HG03439 (cell line): ENCODE measurements at regions not wholly inside any gene's neighbourhood (a gene's known extent, or its start where the extent isn't known, plus 50 kb on each side); places are given as distances from the start of the nearest gene placed in this dataset.

Source experiments
- ATAC-seq: cut with Tn5 transposase; IDR thresholded peaks from one replicate; pipeline ENCODE4 v1.9.1; 2021; ENCODE audit warnings: mild to moderate bottlenecking, moderate library complexity; ENCODE audit not compliant: unreplicated experiment

DNA sequence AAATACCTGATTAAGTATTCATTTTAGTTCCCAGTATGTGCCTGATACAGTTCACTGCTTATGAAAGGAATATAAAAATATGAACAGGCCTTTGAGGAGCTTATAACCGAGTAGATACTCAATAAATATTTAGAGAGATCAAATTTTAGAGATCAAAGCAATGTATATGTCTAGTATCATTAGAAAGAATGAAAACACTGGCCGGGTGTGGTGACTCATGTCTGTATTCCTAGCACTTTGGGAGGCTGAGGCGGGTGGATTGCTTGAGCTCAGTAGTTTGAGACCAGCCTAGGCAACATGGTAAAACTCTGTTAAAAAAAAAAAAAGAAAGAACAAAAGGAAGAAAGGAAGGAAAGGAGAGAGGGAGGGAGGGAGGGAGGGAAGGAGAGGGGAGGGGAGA is 113.2 kb upstream of the EEA1 start:
- no peak for ATAC-seq

DNA sequence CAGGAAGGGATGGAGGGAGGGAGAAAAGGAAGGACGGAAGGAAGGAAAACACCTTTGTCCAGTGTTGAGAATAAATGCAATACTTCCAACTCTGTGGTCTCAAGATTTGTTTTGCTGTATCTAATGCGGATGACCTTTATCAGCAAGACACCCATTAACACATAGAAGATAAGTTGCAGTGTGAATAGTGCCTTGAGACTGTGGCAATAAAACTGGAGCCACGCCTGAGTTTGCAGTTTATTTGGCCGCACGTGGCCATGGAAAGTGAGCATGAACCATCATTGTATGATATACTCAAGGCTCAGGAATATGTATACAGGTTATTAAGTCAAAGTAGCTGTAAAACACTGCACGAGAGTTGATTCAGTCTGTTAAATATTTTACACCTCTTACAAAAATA is 113.6 kb upstream of the EEA1 start:
- no peak for ATAC-seq

DNA sequence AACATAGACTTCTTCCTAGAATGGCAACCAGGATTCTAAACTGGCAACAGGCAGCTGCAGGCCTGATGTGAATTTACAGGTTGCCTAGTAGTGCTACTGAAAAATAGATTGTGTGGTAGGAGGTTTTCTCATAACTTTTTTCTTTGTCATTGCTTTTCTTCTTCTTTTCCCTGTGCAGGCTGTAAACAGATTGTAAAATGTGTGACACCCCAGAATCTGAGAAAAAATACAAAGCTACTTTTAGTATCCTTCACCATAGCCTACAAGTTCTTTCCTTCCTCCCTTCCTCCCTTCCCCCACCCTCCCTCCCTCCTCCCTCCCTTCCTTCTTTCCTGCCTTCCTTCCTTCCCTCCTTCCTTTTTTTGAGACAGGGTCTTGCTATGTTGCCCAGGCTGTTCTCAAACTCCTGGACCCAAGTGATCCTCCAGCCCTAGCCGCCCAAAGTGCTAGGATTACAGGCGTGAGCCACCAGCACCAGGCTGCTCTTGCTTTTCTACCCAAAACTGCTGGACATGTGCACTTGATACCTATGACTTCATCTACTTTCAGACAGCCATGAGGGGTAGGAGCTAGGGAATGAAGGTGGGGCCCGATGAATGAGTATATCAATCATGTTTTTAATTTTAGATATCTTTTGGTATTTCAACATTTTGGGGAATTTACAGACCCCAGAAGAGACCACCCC is 114.2 kb upstream of the EEA1 start:
- no peak for ATAC-seq

DNA sequence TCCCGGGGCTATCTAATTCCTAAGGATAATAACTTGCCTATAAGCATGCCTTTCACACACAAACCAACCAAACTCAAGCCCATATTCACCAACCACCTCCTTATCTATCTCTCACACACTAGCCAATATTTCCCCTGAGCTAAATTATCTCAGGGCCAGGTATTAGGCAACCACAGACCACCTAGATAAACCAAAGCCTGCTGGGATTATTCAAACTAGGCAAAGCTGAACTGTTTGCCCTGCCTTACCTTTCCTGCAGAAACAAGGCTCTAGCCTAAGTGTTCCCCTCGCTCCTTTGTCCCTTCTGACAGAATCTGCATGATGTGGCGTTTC is 114.7 kb upstream of the EEA1 start:
- no peak for ATAC-seq

DNA sequence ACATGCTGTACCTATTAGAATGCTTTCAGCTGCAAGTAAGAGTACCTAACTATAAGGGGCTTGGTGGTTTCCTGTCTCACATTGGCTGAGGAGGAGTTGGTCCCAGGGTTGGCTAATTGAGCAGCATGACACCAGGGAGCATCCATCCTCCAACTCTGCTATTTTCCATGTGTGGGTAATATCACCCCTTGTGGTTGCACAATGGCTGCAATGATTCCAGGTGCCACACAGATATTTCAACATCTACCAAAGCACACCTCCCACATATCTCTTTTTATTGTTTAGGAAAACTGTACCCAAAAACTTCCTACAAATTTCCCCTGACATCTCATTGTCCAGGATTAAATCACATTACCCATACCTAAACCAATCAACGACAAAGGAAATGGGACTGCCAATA is 118.0 kb upstream of the EEA1 start:
- ATAC-seq, result no peak

DNA sequence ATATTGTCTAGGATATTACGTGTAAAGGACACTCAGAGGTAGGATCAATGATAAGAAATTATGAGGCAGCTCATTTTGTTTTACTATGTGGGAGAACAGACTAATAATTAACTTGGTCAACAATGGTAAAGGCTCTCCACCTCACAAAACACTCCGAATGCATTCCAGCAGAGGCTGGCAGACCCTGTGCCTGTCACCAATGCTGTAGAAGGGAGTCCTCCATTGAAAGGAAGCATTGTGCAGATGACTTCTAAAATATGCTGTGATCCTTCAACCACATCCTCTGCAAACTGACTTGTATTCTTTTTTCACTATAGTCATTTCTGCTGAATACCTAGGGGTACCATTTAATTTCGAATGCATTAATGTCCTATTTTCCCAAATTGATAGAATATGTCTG is 119.6 kb upstream of the EEA1 start:
- ATAC-seq, result no peak

DNA sequence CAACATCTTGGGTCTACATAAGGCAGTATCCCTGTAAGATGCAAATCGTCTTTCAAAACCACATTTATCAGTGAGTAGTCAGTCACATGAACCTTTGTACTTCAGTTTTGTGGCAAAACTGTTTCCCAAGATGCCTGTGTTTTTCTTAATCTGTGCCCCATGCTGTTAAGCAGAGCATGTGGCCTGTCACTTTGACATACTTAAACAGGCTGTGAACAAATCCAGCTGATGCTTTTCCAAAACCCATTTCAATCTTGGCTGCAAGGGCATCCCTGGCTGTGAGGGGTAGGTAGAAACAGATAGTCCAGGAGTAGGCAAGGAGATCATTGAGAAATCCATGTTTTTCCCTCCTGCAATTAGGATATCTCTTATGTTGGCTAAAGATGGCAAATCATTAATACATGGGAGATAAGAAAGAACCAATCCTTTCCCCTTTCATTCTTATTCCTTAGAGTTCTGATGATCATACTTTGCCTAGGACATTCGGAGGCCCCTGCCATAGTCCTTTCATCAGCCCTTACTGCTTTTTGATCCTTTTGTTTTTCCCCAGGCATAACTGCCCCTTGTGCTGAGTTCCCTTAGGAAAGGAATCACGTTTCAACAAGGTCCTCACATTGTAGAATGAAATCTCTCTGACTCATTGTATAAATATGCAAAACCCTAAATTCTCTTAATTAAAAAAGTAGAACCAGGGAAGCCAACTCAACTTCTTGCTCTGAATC is 121.1 kb upstream of the EEA1 start:
- no peak for ATAC-seq

DNA sequence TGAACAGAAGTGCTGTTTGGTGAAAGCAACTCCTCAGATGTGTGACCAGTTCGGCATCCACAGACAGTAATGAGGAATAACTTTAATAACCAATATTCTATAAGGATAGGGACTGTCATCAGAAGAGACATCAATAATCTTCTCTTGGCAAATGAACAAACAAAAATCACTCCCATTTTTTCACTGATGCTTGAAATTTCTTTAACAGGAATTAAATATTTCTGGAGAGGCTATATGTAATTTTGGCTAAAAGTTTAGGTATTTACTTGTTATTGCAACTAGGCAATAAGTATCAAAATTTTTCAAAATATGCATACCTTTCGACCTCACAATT is 121.6 kb upstream of the EEA1 start:
- ATAC-seq, result no peak

DNA sequence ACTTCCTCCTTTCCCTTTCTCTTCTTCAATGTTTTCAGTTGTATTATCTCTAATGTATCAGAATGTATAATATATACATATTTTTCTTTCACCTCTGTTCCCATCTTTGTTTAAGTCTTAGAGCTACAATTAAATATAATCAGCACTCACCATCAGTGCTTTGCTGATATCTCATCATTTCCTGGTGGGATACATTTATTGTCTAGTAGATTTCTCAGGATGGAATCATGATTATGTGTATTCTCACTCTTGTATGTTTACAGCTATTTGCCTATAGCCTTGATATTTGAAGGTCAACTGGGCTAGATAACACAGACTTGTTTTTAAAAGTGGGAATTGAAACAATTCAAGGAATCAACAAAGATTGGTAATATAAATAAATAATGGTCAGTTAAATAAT is 124.9 kb upstream of the EEA1 start:
- no peak for ATAC-seq

DNA sequence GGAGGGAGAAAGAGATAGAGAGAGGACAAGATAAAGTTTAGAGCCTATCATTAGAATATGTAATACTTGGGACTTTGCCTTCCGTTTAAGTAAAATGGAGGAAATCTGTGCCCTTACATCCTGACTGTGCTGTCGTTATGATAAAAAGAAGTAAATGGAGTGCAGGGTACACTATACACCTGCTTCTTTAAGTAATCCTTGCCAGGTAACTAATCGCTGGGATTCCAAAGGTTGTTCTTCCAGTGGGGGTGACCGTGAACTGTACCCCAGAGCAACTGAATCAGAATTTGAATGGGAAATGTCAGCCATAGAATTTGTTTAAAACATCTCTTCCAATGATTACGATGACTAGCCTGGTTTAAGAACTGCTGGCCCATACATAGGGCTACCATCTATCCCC is 126.1 kb upstream of the EEA1 start:
- ATAC-seq, result no peak

DNA sequence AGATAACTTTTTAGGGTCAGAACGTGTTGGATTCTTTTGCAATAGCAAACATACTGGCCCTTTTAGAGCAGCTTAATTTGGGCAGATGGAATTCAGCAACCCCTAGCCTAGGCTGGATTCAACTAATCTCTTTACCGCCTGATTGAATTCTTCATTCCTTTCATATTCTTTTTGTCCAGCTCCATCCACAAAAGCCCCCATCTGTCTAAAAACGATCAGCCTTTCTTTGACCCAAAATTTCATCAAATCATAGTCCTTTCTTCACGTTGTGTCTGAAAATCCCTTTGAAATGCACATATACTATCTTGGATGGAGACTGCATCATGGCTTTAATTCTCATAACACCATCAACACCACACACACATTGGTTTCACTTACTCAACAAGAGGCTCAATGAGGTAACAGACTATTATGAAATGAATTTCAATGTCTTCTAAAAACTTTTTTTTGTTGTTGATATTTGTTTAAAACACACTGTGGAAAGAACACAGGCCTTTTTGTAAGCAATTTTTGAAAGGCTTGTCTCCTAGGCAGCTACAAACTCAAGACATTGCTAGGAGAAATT is 128.0 kb upstream of the EEA1 start:
- ATAC-seq, result no peak

DNA sequence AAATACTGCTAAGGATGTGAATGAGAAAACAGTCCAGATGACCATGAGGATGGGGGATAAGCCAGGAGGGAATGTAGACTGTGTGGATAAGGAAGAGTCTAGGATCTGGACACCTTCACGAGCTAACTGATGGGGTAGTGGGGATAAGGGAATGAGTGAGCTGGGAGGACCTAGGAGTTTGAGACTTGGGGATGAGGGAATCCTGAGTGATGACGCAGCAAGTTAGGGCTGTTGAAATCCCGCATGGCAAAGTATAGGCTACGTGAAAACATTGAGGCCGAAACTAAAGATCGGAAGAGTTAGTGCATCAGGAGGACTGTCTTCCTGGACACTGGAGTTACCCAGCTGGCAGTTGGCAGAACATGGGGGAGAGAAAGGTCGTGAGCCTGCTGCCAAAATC is 129.2 kb upstream of the EEA1 start:
- ATAC-seq, result no peak

DNA sequence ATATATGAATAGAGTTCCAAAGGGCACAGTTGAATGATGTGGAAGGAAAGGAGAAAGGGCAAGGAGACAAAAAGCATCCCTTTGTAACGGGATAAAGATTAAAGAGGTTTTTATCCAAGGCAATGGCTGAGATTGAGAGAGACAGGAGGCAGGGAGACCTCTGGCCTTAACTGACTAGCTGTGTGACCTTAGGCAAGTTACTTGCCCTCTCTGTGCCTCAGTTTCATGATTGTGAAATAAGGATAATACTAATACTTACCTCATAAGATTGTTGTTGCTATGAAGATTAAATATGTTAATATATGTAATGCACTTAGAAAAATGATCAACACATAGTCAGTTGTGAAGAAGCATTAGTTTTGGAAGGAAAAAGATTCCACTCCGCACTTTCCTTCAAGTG is 130.2 kb upstream of the EEA1 start:
- ATAC-seq, result no peak

DNA sequence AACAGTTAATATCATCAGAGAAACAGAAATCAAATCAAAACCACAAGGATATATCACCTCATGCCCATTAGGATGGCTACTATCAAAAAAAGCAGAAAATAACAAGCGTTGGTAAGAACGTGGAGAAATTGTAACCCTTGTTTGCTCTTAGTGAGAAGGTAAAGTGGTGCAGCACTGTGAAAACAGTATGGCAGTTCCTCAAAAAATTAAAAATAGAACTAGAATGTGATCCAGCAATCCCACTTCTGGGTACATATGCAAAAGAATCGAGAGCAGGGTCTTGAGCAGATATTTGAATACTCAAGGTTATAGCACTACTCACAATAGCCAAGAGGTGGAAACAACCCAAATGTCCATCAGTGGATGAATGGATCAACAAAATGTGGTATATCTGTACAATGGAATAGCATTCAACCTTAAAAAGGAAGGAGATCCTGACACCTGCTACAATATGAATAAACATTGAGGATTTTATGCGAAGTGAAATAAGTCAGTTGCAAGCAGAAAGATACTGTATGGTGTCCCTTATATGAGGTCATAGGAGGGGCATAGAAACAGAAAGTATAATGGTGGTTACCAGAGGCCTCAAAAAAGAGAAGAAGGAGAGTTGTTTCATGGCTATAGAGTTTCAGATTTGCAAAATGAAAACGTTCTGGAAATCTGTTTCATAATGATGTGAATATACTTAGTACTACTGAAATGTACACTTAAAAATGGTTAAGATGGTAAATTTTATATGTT is 131.0 kb upstream of the EEA1 start:
- ATAC-seq, result peak; percentile 99

DNA sequence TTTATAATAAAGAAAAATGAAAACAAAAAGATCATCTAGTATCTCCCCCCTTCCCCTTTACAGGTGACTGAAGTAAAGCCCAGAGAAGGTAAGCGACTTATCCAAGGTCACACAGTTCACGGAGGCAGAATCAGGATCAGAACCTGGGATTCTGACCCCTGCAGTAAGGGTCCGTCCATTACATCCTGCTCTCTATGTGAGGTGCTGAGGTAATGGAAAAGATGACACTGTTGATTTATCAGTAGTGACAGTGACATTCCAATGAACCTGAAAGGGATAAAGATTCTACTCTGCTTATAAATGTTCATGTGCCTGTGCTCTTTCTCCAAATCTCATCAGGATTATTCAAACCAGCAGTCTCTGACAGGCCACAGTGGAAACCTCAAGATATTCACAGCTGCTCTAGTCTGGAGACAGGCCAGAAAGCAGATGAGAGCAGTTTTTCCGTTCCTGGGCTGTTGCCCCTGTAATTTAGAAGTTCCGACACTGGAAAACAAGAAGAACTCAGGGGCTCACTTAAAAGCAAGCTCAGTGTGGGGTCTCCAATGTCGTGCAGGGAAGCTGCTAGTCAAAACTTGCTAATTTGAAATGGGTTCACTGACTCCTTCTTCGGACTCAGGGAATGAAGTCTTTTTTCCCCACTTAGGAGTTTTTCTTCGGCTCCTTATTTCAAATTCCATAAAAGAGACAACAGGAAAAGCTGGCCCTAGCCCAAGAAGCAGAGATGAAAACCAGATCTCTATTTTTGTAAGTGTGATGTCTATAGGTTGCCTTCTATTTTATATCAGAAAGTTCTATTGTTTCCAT is 131.8 kb upstream of the EEA1 start:
- ATAC-seq, result peak; percentile 17

DNA sequence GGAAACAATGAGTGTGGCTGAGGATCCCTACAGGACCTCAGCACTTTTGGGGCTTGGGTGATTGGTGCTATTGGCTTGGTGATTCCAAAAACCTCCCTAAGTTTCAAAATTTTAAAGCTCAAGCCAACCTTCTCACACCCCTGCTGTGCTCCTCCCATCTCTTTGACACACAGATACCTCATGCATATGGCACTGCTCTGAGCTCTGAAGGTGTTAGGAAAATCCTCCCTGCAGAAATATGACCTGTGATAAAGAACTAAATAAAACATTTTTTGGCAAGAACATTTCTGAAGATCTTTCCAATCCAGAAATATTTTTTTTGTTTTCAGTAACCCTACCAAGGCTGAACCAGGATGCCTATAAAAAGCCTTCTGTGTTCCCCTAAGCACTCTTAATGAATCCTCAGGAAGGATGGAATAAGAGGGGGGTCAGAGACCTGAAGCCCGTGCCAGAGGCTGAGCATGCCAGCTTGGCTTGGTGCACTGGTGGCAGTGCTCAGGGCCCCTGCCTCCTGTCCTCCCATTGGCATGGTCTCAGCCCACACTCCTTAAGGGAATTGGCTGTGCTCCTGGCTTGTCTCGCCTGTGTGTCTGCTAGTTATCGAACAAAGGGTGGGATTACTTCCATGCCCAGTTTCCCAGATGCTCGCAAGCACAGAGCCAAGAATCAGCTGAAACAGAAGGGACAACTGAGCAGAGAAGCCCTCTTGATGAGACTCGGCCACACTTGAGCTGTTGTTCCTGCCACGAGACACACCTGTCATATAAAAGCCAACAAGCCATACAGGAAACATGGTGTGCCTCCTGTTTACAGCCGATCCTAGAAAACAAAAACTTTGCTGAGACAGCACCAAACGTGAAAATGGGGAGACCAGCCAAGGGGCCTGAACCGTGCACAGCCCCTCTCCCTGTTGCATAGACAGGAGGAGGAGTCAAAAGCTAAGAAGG is 132.7 kb upstream of the EEA1 start:
- no peak for ATAC-seq

DNA sequence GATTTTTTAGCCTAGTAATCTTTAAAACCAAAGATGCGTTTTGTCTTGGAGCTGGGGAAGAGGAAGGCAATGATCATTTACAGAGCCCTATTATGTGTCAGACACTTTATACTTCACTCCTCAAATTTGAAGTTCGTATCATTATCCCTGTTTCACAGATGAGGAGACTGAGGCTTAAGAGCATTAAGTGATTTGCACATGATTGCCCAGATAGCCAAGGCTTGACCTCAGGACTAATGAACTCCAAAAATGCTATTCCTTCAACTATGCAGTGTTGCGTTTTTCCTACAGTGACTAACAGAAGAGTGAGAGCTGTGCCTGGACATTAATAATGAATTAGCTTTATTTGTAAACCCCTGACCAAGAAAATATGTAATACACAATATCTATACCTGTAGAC is 136.8 kb upstream of the EEA1 start:
- ATAC-seq, result no peak

DNA sequence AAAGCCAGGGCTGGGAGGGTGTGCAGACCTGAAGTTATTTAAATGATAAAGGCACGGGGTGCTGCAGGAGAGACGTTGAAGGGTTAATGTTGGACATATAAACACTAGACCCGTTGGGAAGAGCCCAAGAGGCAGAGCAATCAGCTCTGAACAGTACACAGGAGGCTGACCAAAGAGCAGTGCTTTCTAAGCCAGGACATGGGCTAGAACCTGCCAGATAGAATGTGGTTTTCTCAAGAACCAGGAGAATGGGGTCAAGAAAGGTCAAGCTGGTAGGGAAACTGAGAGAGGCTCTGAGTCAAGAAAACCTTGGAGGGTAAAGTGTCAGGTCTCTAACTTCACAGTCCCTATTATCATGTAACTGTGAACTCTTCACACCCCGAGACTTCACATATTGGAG is 143.2 kb upstream of the EEA1 start:
- no peak for ATAC-seq

DNA sequence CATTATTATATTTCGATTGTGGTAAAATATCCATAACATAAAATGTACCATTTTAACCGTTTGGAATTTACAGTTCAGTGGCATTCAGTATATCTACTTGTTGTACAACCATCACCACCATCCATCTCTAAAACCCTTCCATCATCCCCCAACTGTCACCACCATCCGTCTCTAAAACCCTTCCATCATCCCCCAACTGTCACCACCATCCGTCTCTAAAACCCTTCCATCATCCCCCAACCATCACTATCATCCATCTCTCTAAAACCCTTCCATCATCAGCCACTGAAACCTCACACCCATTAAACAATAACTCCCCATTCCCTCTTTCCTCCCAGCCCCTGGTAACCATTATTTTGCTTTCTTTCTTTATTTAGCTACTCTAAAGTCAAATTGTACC is 144.2 kb upstream of the EEA1 start:
- ATAC-seq, result no peak

DNA sequence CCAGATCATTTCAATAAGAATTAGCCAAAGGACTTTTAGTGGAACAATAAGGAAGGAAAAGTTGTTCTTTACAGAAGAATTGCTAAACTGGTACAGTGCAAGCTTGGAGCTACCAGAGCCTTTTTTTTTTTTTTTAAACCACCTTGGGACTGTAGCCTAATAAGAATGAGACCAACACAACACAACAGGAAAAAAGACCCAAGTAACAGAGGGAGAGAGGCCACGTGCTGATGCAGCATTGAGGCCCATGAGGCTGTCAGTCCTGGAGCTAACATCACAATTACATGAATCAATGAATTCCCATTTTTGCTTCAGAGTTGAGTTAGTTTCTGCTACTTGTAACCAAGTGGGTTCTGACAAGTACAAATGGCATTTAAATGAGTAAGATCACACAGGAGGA is 149.0 kb upstream of the EEA1 start:
- no peak for ATAC-seq
